AML-193 (cell line): ENCODE measurements at regions not wholly inside any gene's neighbourhood (a gene's known extent, or its start where the extent isn't known, plus 50 kb on each side); places are given as distances from the start of the nearest gene placed in this dataset.
A peak's percentile ranks its signal among the peaks of the same experiment; 100 is the strongest.
"Not testable (repeated sequence)": the region's sequence is repeated elsewhere in the genome, so short reads cannot be mapped to it uniquely, and the experiment has no call there.

Experiments used
- DNase-seq, 2 experiments: peaks; one replicate each; lab custom pipeline; 2025; lab: John Stamatoyannopoulos, UW

GRCh38 chr7:118801366-118801765, 576.9 kb downstream of the ANKRD7 start:
- DNase-seq, result no peak

DNA sequence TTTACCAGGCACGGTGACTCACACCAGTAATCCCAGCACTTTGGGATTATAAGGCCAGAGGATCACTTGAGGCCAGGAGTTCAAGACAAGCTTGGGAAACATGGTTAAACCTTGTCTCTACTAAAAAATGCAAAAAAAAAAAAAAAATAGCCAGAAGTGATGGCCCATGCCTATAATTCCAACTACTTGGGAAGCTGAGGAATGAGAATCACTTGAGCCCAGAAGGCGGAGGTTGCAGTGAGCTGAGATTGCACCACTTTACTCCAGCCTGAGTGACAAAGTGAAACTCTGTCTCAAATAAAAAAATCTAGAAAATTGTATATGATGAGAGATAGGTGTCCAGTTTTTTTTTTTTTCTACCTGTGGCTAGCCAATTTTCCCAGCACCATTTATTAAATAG, 578.2 kb downstream of the ANKRD7 start:
- DNase-seq, result no peak

DNA sequence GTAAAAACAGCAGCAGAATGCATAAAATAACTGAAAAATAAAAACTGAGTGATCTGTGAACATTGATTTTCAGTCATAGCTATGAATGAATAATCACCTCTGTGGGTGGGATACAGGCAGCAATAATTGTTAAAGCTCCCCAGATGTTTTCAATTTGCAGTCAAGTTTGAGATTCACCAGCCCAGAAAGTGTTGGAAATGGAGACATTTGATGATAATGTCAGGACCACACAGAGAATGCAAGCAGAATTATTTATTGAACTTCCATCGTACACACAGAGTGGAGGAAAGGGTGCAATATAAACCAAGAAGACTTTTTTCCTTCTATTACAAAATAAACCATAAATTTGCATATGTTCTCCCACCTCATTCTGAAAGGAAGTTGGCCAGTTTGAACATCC, 601.7 kb downstream of the ANKRD7 start:
- DNase-seq, result no peak

- no peak for DNase-seq
Measured at GRCh38 chr7:118836933-118837332, 612.4 kb downstream of the ANKRD7 start.

DNA sequence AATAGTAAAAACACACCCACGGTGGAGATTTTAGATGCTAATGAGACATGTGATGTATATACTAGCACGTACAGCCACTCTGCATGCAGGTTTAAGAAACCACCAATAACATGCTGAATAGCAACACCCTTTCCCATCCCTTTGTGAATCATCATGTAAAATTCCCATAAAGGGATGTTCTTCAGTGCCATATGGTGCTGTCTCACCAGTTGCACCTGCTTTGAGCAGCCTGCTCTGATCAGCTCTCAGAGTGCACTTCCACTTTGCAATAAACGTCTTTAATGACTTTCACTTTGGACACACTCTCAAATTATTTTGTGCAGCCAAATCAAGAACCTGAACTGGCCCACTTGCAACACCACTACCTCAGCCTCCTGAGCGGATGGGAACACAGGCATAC, 615.0 kb downstream of the ANKRD7 start:
- no peak for DNase-seq

- DNase-seq, result no peak
Measured at GRCh38 chr7:118843456-118843855, 619.0 kb downstream of the ANKRD7 start.

DNA sequence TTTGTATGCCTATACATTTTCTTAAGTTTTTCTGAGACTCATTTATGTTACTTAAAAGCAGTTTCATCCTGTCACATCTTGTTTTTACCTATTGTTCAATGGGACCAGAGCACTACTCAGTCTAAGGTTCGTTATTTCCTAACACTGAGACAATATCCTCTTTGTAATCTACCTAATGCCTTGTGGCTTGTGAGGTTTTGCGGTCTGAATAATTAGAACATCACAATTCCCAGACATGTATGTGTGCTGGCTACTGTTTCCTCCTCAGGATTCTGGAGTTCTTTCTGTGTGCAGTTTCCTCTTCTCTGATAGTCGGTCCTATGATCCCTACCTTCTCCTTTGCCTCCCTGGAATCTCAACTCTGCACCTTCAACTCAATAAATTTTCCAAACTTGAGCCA, 620.2 kb downstream of the ANKRD7 start:
- peak; percentile 54 to 64 for DNase-seq

DNA sequence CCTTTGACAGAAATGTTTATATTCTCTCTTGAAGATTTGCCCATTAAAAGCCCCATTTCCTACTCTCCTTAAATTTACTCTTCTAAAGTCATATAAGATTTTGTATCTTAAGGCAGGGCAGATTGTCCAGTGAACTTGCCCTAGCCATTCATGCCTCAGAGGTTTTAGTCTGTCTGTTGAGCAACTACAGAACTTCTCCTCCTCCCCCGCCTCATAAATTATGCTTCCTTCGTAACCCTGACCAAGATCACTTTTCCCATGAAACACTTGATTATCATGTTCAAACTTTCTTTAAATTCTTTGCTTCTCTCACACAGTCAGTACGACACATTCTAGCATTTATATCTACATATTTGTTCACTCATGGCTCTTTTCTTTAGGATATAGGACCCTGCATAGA, 621.3 kb downstream of the ANKRD7 start:
- no peak for DNase-seq

DNA sequence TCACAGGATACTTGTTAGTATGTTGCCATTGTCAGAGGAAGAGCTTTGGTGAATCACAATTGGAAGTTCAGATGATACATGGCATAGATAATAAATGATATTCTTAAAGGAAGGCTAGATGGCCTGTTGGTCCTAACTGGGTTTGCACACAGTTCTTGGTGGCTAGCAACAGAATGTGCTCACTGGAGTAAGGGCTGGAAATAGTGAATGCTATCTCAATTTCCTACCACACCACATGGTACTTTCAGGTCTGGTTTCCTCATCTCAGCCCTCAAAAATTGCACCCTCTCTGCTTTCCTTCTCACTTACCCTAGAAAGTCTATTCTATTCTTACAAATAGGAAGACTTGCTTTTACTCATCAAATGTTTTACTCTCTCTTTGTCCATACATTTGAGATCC, 622.5 kb downstream of the ANKRD7 start:
- no peak for DNase-seq

DNA sequence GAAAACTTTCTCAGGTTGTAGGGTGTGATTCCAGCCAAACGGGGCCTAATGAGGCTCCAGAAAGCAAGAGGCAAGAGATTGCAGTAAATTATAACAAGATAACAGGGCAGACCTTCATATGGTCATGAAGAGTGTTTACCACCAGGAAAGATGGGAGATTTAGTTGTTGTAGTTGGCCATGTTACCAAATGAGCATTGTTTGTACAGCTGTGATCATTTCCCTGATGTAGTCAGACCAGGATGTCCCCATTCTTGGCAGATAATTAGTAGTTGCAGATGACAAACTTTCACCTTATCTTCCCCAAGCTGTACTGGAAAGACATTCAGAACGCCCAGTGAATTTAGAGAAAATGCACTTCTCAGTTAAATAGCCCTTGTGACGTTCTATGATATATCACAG, 630.8 kb downstream of the ANKRD7 start:
- no peak for DNase-seq

GRCh38 chr7:118858651-118859149, 634.2 kb downstream of the ANKRD7 start:
- DNase-seq, result no peak

DNA sequence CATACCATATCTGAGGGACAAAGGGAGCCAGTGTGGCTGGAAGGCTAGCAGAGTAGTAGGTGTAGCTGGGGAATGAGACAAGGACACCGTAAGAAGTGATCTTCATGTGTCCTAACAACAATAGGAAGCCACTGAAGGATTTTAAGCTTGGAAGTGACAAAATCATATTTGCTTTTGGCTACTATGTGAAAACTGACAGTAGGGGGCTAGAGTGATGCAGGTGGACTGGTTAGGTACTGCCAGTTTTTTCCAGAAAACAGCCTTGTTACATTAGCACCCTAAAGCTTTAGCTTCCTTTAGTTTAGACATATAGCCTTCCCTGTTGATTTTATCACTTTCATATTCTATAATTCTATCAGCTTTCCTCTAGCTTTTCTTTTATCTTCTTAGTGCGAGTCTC, 637.1 kb downstream of the ANKRD7 start:
- DNase-seq, result no peak

DNA sequence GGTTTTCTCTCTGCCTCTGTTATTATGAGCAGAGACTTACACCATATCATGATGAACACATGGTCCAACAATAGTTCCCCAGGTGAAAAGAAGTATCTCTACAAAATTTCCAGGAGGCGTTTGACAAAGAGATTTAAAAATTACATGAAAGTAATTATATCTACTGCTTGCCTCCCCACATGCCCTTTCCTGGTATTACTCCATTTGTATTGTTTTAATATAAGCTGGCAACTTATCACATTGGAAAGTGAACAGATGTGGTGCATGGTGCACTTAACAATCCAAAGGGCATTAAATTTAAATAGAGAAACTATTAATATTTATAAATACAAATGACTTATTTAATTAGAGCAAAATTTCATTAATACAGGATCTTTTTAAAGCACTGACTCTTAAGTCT, 638.2 kb downstream of the ANKRD7 start:
- no peak for DNase-seq

GRCh38 chr7:118863966-118864365, 639.5 kb downstream of the ANKRD7 start:
- no peak for DNase-seq

DNA sequence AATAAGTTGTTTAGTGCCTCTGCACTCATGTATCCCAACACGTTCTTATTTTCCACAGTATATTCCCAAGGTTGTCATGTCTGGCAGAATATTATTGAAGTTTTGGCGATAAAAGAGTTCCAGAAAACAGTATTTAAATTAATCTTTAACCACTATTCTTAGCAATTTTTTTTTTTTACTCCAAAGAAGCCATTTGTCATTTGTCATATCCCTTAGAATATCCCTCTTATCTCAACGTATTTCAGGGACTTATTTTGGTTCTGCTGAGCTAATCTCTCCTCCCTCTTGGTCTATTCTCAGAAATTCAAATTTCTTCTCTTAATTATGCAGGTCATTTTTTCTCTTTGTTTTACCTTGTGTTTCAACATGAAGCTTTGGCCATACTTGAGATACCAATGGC, 643.4 kb downstream of the ANKRD7 start:
- no peak for DNase-seq

- not testable (repeated sequence) for DNase-seq
Measured at GRCh38 chr7:118869141-118869540, 644.6 kb downstream of the ANKRD7 start.

DNA sequence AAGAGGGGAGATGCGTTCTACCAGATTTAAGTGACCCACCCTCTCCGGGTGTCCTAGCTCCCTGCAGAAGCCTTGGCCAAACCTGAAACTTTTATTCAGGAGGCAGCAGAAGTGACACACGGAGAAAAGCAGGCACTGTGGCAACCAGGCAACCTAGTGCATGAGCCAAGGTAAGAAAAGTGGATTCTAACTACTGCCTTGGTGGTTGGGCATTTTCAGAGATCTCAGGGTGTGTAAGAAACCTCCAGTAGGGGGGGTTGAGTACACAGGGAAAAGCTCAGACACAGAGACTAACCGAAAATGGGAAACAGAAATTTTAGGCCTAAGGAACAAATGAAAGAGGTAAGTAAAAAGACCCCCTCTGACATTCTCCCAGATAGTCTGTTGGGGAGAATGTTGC, 645.7 kb downstream of the ANKRD7 start:
- peak; percentile 2 to 31 for DNase-seq

DNA sequence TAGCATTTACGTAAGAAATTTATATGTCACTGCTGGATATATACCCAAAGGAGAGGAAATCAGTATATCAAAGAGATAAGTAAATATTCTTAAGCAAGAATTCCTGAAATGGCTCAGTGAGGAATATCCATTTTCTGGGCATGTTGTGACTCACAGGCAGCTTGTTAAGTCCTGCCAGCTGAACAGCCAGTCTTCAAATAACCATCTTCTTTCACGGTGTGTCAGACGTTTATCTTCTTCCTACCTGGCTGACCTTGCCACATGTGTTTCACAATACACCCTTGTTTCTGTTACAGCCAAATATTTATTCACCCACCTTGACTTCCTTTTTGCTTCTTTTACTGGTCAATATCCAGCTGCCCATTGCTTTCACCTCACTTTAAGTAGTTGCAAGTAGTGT, 648.1 kb downstream of the ANKRD7 start:
- no peak for DNase-seq

DNA sequence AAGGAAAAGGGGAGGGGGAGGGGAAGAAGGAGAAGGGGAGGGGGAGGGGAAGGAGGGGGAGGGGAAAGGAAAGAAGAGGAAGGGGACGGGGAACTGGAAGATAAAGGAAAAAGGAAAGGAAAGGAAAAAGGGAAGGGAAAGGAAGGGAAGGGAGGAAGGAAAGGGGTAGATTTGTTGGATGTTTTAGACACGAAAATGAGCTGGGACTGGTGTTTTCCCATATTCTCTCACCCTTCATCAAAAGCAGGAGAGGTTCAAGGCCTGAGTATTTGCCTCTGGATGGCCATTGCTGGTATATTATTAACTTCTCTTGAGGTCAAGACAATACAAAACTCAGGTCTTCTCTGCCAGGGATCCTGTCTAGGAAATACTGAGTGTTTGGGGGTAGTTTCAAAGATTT, 652.7 kb downstream of the ANKRD7 start:
- DNase-seq, result no peak

GRCh38 chr7:118878336-118878735, 653.8 kb downstream of the ANKRD7 start:
- DNase-seq, result no peak

DNA sequence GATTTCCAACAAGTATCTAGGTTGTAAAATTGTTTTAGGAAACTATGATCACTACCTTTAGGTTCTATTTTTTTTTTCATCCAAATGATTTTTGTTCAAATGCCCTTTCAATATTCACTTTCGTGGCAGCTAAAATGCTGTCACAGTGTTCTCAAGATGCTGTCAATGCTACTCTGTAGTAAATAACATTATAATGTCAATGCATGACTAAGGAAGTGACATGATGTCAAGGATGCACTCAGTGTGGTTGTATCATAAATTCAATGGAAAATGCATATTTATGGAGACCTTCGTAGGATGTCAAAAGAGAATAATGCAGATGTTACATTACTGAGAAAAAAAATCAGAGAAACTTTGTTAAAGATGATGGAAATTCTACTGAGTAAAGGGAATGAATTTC, 673.8 kb downstream of the ANKRD7 start:
- no peak for DNase-seq

- no peak for DNase-seq
Measured at GRCh38 chr7:118902600-118902999, 678.1 kb downstream of the ANKRD7 start.

GRCh38 chr7:118907911-118908527, 683.5 kb downstream of the ANKRD7 start:
- DNase-seq, result no peak

GRCh38 chr7:118916120-118916519, 691.6 kb downstream of the ANKRD7 start:
- DNase-seq, result not testable (repeated sequence)
